ENCODE measurements at regions not wholly inside any gene's neighbourhood (a gene's known extent, or its start where the extent isn't known, plus 50 kb on each side); places are given as distances from the start of the nearest gene placed in this dataset.

GRCh38 chr17:72056155-72056554, 64.7 kb upstream of the SOX9 start:
- Histone ChIP-seq H3K27ac (ENCODE audit: low read length) (no peak overlapping the region), H3K4me3 (ENCODE audit: low read length) (no peak overlapping the region), H3K36me3 (ENCODE audit: low read depth, low read length) (no peaks in the 10 kb centered on the region), H3K79me2 (ENCODE audit: low read length) (no peaks in the 10 kb centered on the region), H3F3A (ENCODE audit: low read length, unreplicated experiment) (no peaks in the 10 kb centered on the region), H3K9me2 (replicated peaks; ENCODE audit: low read length) (no peaks in the 10 kb centered on the region), H3K9me3 (ENCODE audit: low read length) (no peaks in the 10 kb centered on the region), H3K27me3 (ENCODE audit: low read length) (no peaks in the 10 kb centered on the region), H4K20me1 (ENCODE audit: low read length) (no peaks in the 10 kb centered on the region), H2AFZ (ENCODE audit: low read length) (no peak overlapping the region), H3K4me2 (ENCODE audit: low read length) (no peak overlapping the region), H3K9ac (ENCODE audit: low read length) (no peak overlapping the region), H3K4me1 (ENCODE audit: insufficient read depth, low read length) (no peaks in the 10 kb centered on the region)
- POLR2A ChIA-PET (ENCODE audit: unreplicated experiment), result no interaction called here
- TF ChIP-seq EZH2 (IDR thresholded peaks at IDR 0.05; ENCODE audit: low read length, unreplicated experiment) (no peak), CTCF (conservative IDR thresholded peaks at IDR 0.05; ENCODE audit: low read depth, low read length) (no peak), EZH2phosphoT487 (IDR thresholded peaks at IDR 0.05; ENCODE audit: borderline replicate concordance, low read length) (no peak)
- intact Hi-C loops (cut with micrococcal nuclease), result no loop called here
- ATAC-seq, result no peak
- no peak for DNase-seq
- CTCF ChIA-PET, result no interaction called here
- BruUV-seq (replicated peaks), result no TSS peak

GRCh38 chr17:72056727-72057290, 64.0 kb upstream of the SOX9 start:
- no peaks in the 10 kb centered on the region for H3K79me2 ChIP-seq (ENCODE audit: low read length)
- ATAC-seq (no peak), DNase-seq (no peak)
- no peaks in the 10 kb centered on the region for H3K9me3 ChIP-seq (ENCODE audit: low read length)
- H4K20me1 ChIP-seq (ENCODE audit: low read length), result no peaks in the 10 kb centered on the region
- H3K9me2 ChIP-seq (replicated peaks; ENCODE audit: low read length), result no peaks in the 10 kb centered on the region
- CTCF ChIA-PET, result no interaction called here
- no TSS peak for BruUV-seq (replicated peaks)
- H3K4me2 ChIP-seq (ENCODE audit: low read length), result no peak overlapping the region
- intact Hi-C loops (cut with micrococcal nuclease), result no loop called here
- no peak overlapping the region for H3K27ac ChIP-seq (ENCODE audit: low read length)
- no peak overlapping the region for H3K4me3 ChIP-seq (ENCODE audit: low read length)
- H3F3A ChIP-seq (ENCODE audit: low read length, unreplicated experiment), result no peaks in the 10 kb centered on the region
- no peak overlapping the region for H3K9ac ChIP-seq (ENCODE audit: low read length)
- no peaks in the 10 kb centered on the region for H3K36me3 ChIP-seq (ENCODE audit: low read depth, low read length)
- no peak overlapping the region for H2AFZ ChIP-seq (ENCODE audit: low read length)
- H3K27me3 ChIP-seq (ENCODE audit: low read length), result no peaks in the 10 kb centered on the region
- H3K4me1 ChIP-seq (ENCODE audit: insufficient read depth, low read length), result no peaks in the 10 kb centered on the region
- POLR2A ChIA-PET (ENCODE audit: unreplicated experiment), result no interaction called here
- no peak; the same call in 1 of the 2 replicates for TF ChIP-seq CTCF (conservative IDR thresholded peaks at IDR 0.05; ENCODE audit: low read depth, low read length)
- no peak for TF ChIP-seq EZH2 (IDR thresholded peaks at IDR 0.05; ENCODE audit: low read length, unreplicated experiment)
- TF ChIP-seq EZH2phosphoT487 (IDR thresholded peaks at IDR 0.05; ENCODE audit: borderline replicate concordance, low read length), result no peak

- Histone ChIP-seq H3K9ac (ENCODE audit: low read length) (no peak overlapping the region), H3K9me3 (ENCODE audit: low read length) (no peaks in the 10 kb centered on the region), H3K79me2 (ENCODE audit: low read length) (no peaks in the 10 kb centered on the region), H2AFZ (ENCODE audit: low read length) (no peak overlapping the region), H3K27me3 (ENCODE audit: low read length) (no peaks in the 10 kb centered on the region), H3K4me2 (ENCODE audit: low read length) (no peak overlapping the region), H3K36me3 (ENCODE audit: low read depth, low read length) (no peaks in the 10 kb centered on the region), H3K4me1 (ENCODE audit: insufficient read depth, low read length) (peaks cover 18% of the 10 kb centered on the region), H3K9me2 (replicated peaks; ENCODE audit: low read length) (no peaks in the 10 kb centered on the region), H3K27ac (ENCODE audit: low read length) (no peak overlapping the region), H4K20me1 (ENCODE audit: low read length) (no peaks in the 10 kb centered on the region), H3F3A (ENCODE audit: low read length, unreplicated experiment) (no peaks in the 10 kb centered on the region), H3K4me3 (ENCODE audit: low read length) (no peak overlapping the region)
- DNase-seq (no peak), ATAC-seq (no peak)
- ChIA-PET CTCF (interaction anchor here (0.6 kb wide), 1 partner anchor 300 kb away, joined by 3 read pairs; no protein-coding TSS in a partner anchor), POLR2A (ENCODE audit: unreplicated experiment) (no interaction called here)
- TF ChIP-seq EZH2 (IDR thresholded peaks at IDR 0.05; ENCODE audit: low read length, unreplicated experiment) (no peak), EZH2phosphoT487 (IDR thresholded peaks at IDR 0.05; ENCODE audit: borderline replicate concordance, low read length) (no peak), CTCF (conservative IDR thresholded peaks at IDR 0.05; ENCODE audit: low read depth, low read length) (no peak)
- intact Hi-C loops (cut with micrococcal nuclease), result no loop called here
- BruUV-seq (replicated peaks), result no TSS peak
Observed at GRCh38 chr17:72060084-72060483, 60.7 kb upstream of the SOX9 start.
